Activated T-cell treated with anti-CD3 and anti-CD28 coated beads for 48 hours (primary cell): ENCODE measurements at regions not wholly inside any gene's neighbourhood (a gene's known extent, or its start where the extent isn't known, plus 50 kb on each side); places are given as distances from the start of the nearest gene placed in this dataset.
"Not testable (repeated sequence)": the region's sequence is repeated elsewhere in the genome, so short reads cannot be mapped to it uniquely, and the experiment has no call there.

ENCODE experiments used
- DNase-seq: peaks from one replicate; pipeline ENCODE4 v3.0.0-alpha.2; 2020; ENCODE audit warnings: low read depth

DNA sequence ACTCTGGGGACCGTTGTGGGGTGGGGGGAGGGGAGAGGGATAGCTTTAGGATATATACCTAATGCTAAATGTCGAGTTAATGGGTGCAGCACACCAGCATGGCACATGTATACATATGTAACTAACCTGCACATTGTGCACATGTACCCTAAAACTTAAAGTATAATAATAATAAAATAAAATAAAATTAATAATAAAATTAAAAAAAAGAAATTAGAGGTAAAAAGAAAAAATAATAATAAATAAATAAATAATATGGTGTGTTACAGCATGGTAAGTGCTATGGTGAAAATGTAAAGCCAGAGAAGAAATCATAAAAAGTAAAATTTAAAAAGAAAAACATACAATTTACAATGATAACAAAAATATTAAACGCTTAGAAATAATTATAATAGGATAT lies 552.8 kb upstream of the PBX1 start:
- not testable (repeated sequence) for DNase-seq

DNA sequence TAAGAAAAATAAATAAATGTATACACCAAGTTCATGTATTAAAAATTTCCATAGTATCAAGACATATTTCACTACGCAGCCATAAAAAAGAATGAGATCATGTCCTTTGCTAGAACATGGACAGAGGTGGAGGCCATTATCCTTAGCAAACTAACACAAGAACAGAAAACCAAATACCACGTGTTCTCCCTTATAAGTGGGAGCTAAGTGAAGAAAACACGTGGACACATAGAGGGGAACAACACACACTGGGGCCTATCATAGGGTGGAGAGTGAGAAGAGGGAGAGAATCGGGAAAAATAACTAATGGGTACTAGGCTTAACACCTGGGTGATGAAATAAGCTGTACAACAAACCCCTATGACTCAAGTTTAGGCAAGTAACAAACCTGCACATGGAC lies 552.4 kb upstream of the PBX1 start:
- no peak for DNase-seq

DNA sequence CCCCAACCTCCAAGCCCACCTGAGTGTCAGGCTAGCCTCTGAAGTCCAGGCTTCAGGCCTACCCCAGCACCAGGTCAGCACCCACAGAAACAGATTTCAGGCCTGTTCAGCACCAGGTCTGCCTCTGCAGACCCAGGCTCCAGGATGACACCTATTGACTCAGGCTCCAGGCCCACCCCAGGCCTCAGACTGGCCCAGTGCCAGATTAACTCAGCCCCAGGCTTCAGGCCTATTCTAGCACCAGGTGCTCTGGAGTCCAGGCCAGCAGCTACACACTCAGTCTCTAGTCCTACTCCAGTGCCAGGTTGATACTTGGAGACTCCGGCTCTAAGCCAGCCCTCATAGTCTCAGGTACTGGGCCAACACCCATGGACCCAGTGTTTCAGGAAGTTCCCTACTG lies 541.7 kb upstream of the PBX1 start:
- DNase-seq, result no peak

- DNase-seq, result no peak
Observed at GRCh38 chr1:164020391-164020790, 538.6 kb upstream of the PBX1 start.

DNA sequence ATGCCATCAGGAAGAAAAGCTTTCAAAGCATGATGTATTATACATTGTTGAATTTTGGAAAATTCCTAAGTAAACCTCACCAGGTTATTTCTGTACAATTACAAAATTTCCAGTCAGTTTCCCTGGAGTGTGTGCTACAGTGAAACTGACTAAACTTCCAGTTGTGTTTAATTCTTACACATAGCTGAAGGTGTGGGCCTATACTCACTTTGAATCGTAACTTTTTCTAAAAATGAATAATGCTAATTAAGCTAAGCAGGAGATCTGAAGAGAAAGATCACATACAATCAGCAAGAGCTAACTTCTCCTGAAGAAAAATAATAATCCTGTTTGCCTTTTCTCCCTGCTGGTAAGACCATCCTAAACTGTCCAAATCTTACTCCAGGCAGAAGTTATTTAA lies 537.2 kb upstream of the PBX1 start:
- DNase-seq, result no peak

DNA sequence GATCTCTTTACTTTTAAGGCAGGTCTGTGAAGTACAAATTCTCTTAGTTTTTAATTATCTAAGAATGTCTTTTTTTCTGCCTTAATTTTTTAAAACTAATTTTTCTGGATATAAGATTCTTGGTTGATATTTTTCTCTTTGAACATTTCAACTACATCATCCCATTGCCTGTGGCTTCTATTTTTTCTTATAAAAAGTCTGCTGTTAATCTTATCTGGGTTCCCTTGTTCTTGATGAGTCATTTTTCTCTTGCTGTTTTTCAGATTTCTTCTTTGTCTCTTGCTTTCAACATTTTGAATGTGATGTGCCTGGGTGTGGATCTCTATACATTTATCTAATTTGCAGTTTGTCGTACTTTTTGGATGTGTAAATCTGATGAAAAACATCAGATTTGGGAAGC lies 525.2 kb upstream of the PBX1 start:
- DNase-seq, result no peak

- no peak for DNase-seq
Observed at GRCh38 chr1:164040754-164041153, 518.2 kb upstream of the PBX1 start.

- DNase-seq, result no peak
Observed at GRCh38 chr1:164051782-164052181, 507.2 kb upstream of the PBX1 start.

- DNase-seq, result no peak
Observed at GRCh38 chr1:164054331-164054730, 504.7 kb upstream of the PBX1 start.

DNA sequence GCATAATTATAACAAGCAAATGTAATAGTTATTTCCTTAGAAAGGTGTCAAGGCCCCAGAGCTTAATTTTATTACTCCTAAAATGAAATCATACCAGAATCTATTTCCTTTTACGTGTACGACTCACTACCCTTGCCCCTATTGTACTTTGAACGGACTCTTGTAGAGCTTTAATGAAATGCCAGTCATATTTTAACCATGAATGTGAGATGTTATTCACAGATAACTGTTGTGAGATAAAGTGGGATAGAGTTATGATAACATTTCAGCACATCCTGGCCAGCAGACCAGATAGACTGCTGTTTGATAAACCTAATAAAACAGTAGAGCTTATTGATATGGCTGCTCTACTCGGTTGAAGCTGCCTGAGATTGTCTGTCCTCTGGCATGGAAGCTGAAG lies 500.8 kb upstream of the PBX1 start:
- no peak for DNase-seq

DNA sequence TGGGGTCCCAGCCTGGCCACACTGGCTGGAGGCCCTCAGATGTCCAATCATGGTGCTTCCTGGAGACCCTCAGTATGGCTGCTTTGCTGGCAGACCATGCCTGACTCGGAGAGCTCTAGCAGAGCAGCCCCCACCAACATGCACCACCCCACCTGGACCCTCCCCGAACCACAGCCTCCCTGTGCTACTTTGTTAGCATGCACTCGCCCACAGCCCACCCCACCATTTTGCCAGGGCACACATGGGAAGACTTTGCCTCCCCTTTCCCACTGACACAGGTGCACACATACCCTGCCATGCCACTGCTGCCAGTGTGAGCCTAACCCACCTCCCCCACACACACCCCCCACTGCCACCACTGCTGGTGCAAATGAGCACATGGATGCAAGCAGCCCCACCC lies 497.5 kb upstream of the PBX1 start:
- no peak for DNase-seq

- no peak for DNase-seq
Observed at GRCh38 chr1:164064501-164064900, 494.5 kb upstream of the PBX1 start.

DNA sequence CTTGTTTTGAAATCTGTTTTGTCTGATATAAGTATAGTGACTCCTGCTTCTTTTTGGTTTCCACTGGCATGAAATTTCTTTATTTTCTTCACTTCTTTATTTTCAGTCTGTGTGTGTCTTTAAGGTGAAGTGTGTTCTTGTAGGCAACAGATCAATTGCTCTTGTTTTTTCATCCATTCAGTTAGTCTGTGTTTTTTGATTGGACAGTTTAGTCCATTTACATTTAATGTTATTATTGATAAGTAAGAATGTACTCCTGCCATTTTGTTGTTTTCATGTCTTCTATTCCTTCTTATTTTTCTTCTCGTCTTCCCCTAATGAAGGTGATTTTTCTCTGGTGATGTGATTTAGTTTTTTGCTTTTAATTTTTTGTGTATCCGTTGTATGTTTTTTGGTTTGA lies 487.7 kb upstream of the PBX1 start:
- DNase-seq, result no peak

GRCh38 chr1:164086832-164087231 lies 472.2 kb upstream of the PBX1 start:
- no peak for DNase-seq

DNA sequence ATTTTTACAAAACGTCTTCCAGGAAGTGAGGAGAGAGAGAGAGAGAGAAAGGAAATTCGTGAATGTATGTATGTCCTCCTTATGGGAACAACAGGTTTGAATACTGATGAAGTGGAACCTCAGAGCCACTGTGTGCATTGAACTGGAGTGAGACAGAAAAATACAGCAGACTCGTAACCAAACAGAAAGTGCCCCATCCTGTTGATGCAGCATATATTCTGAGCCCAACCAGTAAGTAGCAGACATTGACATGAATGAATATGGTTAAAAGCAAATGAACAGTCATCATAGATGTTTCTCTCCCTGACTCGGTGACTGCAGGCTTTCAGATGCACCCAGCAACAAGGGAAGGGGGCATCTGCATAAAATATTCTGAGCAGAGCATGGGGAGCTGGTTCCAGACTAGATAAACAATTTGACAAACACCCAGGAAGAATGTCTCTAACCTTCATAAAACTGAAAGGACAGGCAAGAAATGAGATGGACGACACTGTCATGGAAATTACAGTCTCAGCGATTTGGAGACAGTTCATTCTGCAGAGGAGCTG lies 471.0 kb upstream of the PBX1 start:
- DNase-seq, result no peak

- DNase-seq, result no peak
Observed at GRCh38 chr1:164092603-164093353, 466.2 kb upstream of the PBX1 start.

DNA sequence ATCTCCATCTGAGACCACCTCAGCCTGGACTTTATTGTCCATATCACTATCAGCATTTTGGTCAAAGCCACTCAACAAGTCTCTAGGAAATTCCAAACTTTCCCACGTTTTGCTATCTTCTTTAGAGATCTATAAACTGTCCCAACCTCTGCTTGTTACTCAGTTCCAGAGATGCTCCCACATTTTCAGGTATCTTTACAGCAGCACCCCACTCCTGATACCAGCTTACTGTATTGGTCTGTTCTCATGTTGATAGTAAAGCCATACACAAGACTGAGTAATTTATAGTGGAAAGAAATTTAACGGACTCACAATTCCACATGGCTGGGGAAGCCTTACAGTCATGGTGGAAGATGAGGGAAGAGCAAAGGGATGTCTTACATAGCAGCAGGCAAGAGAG lies 465.4 kb upstream of the PBX1 start:
- DNase-seq, result no peak

DNA sequence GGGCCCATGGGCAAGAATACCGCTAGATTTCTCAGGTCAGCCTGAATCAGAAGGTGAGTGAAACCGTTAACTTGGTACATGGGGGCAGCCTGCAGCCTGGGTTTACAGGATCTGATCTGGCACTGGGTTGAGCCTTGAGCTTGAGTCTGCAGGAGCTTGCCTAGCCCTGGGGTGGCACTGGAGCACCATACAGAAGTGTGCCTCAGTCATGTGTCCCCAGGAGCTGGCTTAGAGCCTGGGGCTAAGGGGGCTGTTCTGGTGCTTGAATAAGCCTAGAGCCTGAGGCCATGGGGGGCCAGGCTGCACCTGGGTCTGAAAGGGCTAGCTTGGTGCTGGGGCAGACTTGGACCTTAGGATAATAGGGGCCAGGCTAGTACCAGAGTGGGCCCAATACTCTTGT lies 457.2 kb upstream of the PBX1 start:
- no peak for DNase-seq

GRCh38 chr1:164131949-164132348 lies 427.0 kb upstream of the PBX1 start:
- no peak for DNase-seq

- DNase-seq, result no peak
Observed at GRCh38 chr1:164137273-164137925, 421.6 kb upstream of the PBX1 start.

GRCh38 chr1:164141797-164142196 lies 417.2 kb upstream of the PBX1 start:
- DNase-seq, result no peak

GRCh38 chr1:164154622-164155021 lies 404.4 kb upstream of the PBX1 start:
- no peak for DNase-seq

GRCh38 chr1:164155347-164155746 lies 403.6 kb upstream of the PBX1 start:
- no peak for DNase-seq
